Daoy (cell line): ENCODE measurements at regions not wholly inside any gene's neighbourhood (a gene's known extent, or its start where the extent isn't known, plus 50 kb on each side); places are given as distances from the start of the nearest gene placed in this dataset.

Source experiments
- DNase-seq: peaks from one replicate; pipeline ENCODE4 v3.0.0-alpha.2; 2015; ENCODE audit warnings: low read depth

- DNase-seq: no peak
Observed at GRCh38 chr16:76612497-76612896, 335.3 kb downstream of the CNTNAP4 start.

- DNase-seq: no peak
Observed at GRCh38 chr16:76614269-76614668, 337.1 kb downstream of the CNTNAP4 start.

GRCh38 chr16:76622876-76623275 lies 345.7 kb downstream of the CNTNAP4 start:
- DNase-seq: no peak

GRCh38 chr16:76634847-76635697 lies 357.9 kb downstream of the CNTNAP4 start:
- DNase-seq: peak; percentile 89

- DNase-seq: peak; percentile 57
Observed at GRCh38 chr16:76639685-76640289, 362.6 kb downstream of the CNTNAP4 start.

GRCh38 chr16:76650582-76650981 lies 373.4 kb downstream of the CNTNAP4 start:
- DNase-seq: peak; percentile 23

- DNase-seq: peak; percentile 34
Observed at GRCh38 chr16:76653390-76654026, 376.3 kb downstream of the CNTNAP4 start.

GRCh38 chr16:76654088-76654820 lies 377.1 kb downstream of the CNTNAP4 start:
- no peak for DNase-seq

- DNase-seq: no peak
Observed at GRCh38 chr16:76656994-76657393, 379.8 kb downstream of the CNTNAP4 start.

- no peak for DNase-seq
Observed at GRCh38 chr16:76661691-76662235, 384.6 kb downstream of the CNTNAP4 start.

- no peak for DNase-seq
Observed at GRCh38 chr16:76665571-76666275, 388.5 kb downstream of the CNTNAP4 start.

- DNase-seq: peak; percentile 6
Observed at GRCh38 chr16:76668207-76668725, 391.1 kb downstream of the CNTNAP4 start.

GRCh38 chr16:76669288-76669687 lies 392.1 kb downstream of the CNTNAP4 start:
- DNase-seq: no peak

GRCh38 chr16:76670125-76670857 lies 393.1 kb downstream of the CNTNAP4 start:
- DNase-seq: peak; percentile 65

GRCh38 chr16:76676356-76676755 lies 399.2 kb downstream of the CNTNAP4 start:
- no peak for DNase-seq

GRCh38 chr16:76681296-76681695 lies 404.1 kb downstream of the CNTNAP4 start:
- no peak for DNase-seq

GRCh38 chr16:76683051-76683450 lies 405.9 kb downstream of the CNTNAP4 start:
- no peak for DNase-seq

GRCh38 chr16:76696876-76697275 lies 419.7 kb downstream of the CNTNAP4 start:
- no peak for DNase-seq

GRCh38 chr16:76705892-76706291 lies 428.7 kb downstream of the CNTNAP4 start:
- no peak for DNase-seq

- DNase-seq: no peak
Observed at GRCh38 chr16:76713191-76713590, 436.0 kb downstream of the CNTNAP4 start.
